ENCODE measurements at regions not wholly inside any gene's neighbourhood (a gene's known extent, or its start where the extent isn't known, plus 50 kb on each side); places are given as distances from the start of the nearest gene placed in this dataset.

DNA sequence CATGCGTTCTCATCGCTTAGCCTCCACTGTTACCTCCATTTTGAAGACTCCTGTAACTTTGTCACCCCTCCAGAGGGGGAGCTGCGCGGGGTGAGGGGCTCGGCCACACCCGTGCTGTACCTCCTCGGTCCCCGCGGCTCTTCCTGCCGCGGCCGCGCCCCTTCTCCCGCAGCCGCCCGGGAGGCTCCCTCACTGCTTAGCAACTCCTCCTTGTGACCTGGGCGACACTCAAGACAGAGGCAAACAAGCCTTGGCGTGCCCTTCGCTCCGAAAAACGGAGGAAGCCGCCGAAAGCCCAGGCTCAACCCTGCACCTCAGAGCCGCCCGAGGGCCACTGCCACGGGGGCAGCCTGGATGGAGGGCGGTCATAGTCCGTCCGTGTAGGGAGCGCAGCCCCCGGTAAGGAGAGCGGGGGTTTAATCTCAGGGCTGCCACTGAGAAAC is 494.3 kb downstream of the FOXO1 start:
- H3K4me1 Mint-ChIP-seq (ENCODE audit: low read depth, unreplicated experiment): no peaks in the 10 kb centered on the region
- H3K27me3 Mint-ChIP-seq (ENCODE audit: insufficient read depth, unreplicated experiment): peaks cover 27% of the 10 kb centered on the region
- Histone ChIP-seq H3K4me1 (no peaks in the 10 kb centered on the region), H3K9me3 (no peaks in the 10 kb centered on the region), H3K36me3 (ENCODE audit: control insufficient read depth, insufficient read depth, low read length) (no peaks in the 10 kb centered on the region), H3K27me3 (replicated peaks; ENCODE audit: control insufficient read depth, insufficient read depth, low read length) (peaks cover 2% of the 10 kb centered on the region), H3K4me3 (ENCODE audit: low read depth, low read length) (no peak overlapping the region)
- ChIA-PET POLR2A (no interaction called here), CTCF (no interaction called here)
- TF ChIP-seq, protein P1, sequence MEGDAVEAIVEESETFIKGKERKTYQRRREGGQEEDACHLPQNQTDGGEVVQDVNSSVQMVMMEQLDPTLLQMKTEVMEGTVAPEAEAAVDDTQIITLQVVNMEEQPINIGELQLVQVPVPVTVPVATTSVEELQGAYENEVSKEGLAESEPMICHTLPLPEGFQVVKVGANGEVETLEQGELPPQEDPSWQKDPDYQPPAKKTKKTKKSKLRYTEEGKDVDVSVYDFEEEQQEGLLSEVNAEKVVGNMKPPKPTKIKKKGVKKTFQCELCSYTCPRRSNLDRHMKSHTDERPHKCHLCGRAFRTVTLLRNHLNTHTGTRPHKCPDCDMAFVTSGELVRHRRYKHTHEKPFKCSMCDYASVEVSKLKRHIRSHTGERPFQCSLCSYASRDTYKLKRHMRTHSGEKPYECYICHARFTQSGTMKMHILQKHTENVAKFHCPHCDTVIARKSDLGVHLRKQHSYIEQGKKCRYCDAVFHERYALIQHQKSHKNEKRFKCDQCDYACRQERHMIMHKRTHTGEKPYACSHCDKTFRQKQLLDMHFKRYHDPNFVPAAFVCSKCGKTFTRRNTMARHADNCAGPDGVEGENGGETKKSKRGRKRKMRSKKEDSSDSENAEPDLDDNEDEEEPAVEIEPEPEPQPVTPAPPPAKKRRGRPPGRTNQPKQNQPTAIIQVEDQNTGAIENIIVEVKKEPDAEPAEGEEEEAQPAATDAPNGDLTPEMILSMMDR (IDR thresholded peaks at IDR 0.05; ENCODE audit: insufficient read depth in 1 of 2, low read depth in 1 of 2, low read length in 1 of 2, severe bottlenecking in 1 of 2, unreplicated experiment in 1 of 2): no peak
- BruUV-seq (replicated peaks): no TSS peak
- no peak for DNase-seq
- no peak overlapping the region for H3K4me3 Mint-ChIP-seq (ENCODE audit: unreplicated experiment)
- no peaks in the 10 kb centered on the region for H3K9me3 Mint-ChIP-seq (ENCODE audit: unreplicated experiment)
- H3K27ac Mint-ChIP-seq (ENCODE audit: unreplicated experiment): no peak overlapping the region
- H3K36me3 Mint-ChIP-seq (ENCODE audit: insufficient read depth, unreplicated experiment): no peaks in the 10 kb centered on the region
- intact Hi-C loops (cut with micrococcal nuclease; ENCODE audit: unreplicated experiment): no loop called here

DNA sequence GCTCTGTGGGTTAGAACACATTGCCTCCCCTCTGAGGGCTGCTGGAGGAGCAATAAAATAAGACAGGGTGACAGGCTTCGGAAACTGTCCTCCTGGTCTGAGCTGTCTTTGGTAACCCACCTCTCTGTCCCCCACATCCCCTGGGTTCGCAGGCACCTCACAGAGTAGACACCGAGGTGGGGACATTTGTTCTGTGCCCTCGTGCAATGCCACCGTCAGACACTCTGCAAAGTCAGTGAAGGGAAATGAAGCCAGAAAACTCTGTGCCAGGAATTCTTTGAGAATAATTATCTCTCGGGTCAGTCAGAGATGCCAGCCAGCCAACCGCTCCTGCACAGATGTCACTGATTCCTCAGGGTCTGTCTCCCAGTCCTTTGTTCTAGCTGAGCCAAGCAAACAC is 493.6 kb downstream of the FOXO1 start:
- no TSS peak for BruUV-seq (replicated peaks)
- no peaks in the 10 kb centered on the region for H3K4me1 Mint-ChIP-seq (ENCODE audit: low read depth, unreplicated experiment)
- CTCF ChIA-PET: no interaction called here
- Histone ChIP-seq H3K27me3 (replicated peaks; ENCODE audit: control insufficient read depth, insufficient read depth, low read length) (peaks cover 2% of the 10 kb centered on the region), H3K4me3 (ENCODE audit: low read depth, low read length) (no peak overlapping the region), H3K36me3 (ENCODE audit: control insufficient read depth, insufficient read depth, low read length) (no peaks in the 10 kb centered on the region), H3K4me1 (no peaks in the 10 kb centered on the region), H3K9me3 (no peaks in the 10 kb centered on the region)
- DNase-seq: no peak
- POLR2A ChIA-PET: no interaction called here
- H3K27ac Mint-ChIP-seq (ENCODE audit: unreplicated experiment): no peak overlapping the region
- intact Hi-C loops (cut with micrococcal nuclease; ENCODE audit: unreplicated experiment): no loop called here
- H3K36me3 Mint-ChIP-seq (ENCODE audit: insufficient read depth, unreplicated experiment): no peaks in the 10 kb centered on the region
- H3K4me3 Mint-ChIP-seq (ENCODE audit: unreplicated experiment): no peak overlapping the region
- TF ChIP-seq, protein P1 (IDR thresholded peaks at IDR 0.05; ENCODE audit: insufficient read depth in 1 of 2, low read depth in 1 of 2, low read length in 1 of 2, severe bottlenecking in 1 of 2, unreplicated experiment in 1 of 2): no peak
- H3K9me3 Mint-ChIP-seq (ENCODE audit: unreplicated experiment): no peaks in the 10 kb centered on the region
- H3K27me3 Mint-ChIP-seq (ENCODE audit: insufficient read depth, unreplicated experiment): peaks cover 23% of the 10 kb centered on the region

DNA sequence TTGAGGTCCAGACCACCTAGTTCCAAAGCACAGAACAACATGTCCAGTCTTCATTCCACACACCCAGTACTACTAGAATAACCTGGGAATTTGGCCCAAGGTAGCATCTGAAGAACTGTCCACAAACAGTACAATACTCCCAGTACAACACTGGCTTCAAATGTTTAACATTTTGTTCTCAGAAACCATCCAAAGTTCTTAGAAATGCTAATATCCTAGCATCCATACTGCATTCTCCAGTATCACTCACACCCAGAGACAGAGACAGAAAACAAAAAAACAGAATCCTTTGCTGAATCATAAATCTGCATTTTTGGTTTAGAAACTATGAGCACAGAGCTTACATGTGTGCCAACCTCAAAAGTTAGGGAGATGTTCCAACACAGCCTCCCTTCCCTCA is 490.8 kb downstream of the FOXO1 start:
- Histone ChIP-seq H3K27me3 (replicated peaks; ENCODE audit: control insufficient read depth, insufficient read depth, low read length) (no peaks in the 10 kb centered on the region), H3K36me3 (ENCODE audit: control insufficient read depth, insufficient read depth, low read length) (no peaks in the 10 kb centered on the region), H3K4me1 (no peaks in the 10 kb centered on the region), H3K4me3 (ENCODE audit: low read depth, low read length) (no peak overlapping the region), H3K9me3 (no peaks in the 10 kb centered on the region)
- ChIA-PET POLR2A (no interaction called here), CTCF (no interaction called here)
- intact Hi-C loops (cut with micrococcal nuclease; ENCODE audit: unreplicated experiment): no loop called here
- TF ChIP-seq, protein P1 (IDR thresholded peaks at IDR 0.05; ENCODE audit: insufficient read depth in 1 of 2, low read depth in 1 of 2, low read length in 1 of 2, severe bottlenecking in 1 of 2, unreplicated experiment in 1 of 2): no peak
- no peaks in the 10 kb centered on the region for H3K9me3 Mint-ChIP-seq (ENCODE audit: unreplicated experiment)
- no peaks in the 10 kb centered on the region for H3K36me3 Mint-ChIP-seq (ENCODE audit: insufficient read depth, unreplicated experiment)
- no peak overlapping the region for H3K27ac Mint-ChIP-seq (ENCODE audit: unreplicated experiment)
- DNase-seq: no peak
- no peaks in the 10 kb centered on the region for H3K4me1 Mint-ChIP-seq (ENCODE audit: low read depth, unreplicated experiment)
- no peak overlapping the region for H3K4me3 Mint-ChIP-seq (ENCODE audit: unreplicated experiment)
- BruUV-seq (replicated peaks): no TSS peak
- peaks cover 5% of the 10 kb centered on the region for H3K27me3 Mint-ChIP-seq (ENCODE audit: insufficient read depth, unreplicated experiment)

Data from Caco-2 (cell line).